ENCODE measurements at regions not wholly inside any gene's neighbourhood (a gene's known extent, or its start where the extent isn't known, plus 50 kb on each side); places are given as distances from the start of the nearest gene placed in this dataset.
A peak's percentile ranks its signal among the peaks of the same experiment; 100 is the strongest.
"Not testable (repeated sequence)": the region's sequence is repeated elsewhere in the genome, so short reads cannot be mapped to it uniquely, and the experiment has no call there.

GRCh38 chr6:113004470-113005270 is 657.5 kb downstream of the RFPL4B start:
- peak; percentile 40 for DNase-seq

DNA sequence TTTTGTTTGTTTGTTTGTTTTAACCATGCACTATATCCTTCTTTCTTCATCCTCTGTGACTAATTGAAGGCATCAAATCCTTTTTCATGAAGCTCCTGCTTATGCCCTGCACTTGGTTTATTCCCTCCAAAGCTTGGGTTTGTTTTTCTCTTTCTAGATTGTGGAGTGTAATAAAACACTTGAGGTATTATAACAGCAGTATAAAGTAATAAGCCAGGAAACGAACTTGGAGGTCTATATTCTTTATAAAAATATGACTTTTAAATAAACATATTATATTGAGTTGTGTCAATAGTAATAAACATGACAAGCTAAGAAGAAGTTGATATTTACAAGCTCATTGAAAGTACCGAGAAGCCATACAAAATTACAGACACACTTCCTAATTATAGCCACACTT is 659.4 kb downstream of the RFPL4B start:
- DNase-seq = no peak

- peak; percentile 70 for DNase-seq
Measured at GRCh38 chr6:113009682-113010081, 662.6 kb downstream of the RFPL4B start.

- no peak for DNase-seq
Measured at GRCh38 chr6:113010196-113010989, 663.3 kb downstream of the RFPL4B start.

- no peak for DNase-seq
Measured at GRCh38 chr6:113011389-113011788, 664.3 kb downstream of the RFPL4B start.

DNA sequence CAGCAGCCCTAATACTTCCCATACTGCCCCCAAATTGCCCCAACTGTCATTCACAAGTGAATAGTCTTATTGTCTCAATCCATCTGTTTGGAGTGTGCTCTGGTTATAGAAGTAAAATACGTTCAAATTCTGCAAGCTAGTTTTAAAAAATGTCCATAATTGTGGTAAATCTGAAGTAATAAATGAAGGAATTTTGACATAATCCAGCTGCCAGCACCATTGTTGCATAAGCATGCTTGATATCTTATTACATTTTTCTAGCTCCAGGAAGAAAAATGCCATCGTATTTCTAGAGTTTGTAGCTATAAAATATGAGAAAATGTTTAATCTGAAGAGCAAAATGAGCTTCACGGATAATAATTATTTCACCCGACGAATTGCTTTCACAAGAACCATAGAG is 664.7 kb downstream of the RFPL4B start:
- peak; percentile 81 for DNase-seq

- peak; percentile 76 for DNase-seq
Measured at GRCh38 chr6:113015249-113015648, 668.1 kb downstream of the RFPL4B start.

- peak; percentile 68 for DNase-seq
Measured at GRCh38 chr6:113017353-113017752, 670.2 kb downstream of the RFPL4B start.

DNA sequence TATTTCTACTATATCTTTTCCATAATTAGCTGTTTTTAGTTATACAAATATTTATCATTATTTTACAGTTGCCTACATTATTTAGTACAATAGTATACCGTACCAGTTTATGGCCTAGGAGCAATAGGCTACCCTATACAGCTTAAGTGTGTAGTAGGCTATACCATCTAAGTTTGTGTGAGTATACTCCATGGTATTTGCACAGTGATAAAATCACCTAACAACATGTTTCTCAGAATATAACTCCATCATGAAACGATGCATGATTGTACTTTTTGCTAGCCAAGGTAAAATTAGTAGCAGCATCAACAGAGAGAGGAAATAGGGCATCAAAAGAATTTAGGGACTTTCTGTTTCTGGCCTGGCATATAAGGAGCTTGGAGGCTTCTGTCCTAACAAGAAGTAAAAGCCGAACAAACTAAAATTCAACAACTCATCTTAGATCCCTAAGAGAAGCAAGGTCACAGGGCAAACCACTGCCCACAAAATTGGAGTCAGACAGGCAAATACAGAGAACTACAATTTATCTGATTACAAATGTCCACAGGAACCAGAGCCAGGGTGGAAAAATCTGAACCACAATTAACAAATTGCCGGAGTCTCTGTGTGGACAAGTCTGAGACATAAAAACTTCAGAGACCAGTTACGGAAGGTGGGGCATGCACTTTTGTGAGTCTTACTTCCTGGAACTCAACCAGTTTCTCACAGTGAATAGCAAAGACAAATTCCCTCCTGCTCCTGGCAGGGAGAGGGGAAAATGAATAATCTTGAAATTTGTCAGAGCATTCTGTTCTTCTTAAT is 671.4 kb downstream of the RFPL4B start:
- peak; percentile 96 for DNase-seq

DNA sequence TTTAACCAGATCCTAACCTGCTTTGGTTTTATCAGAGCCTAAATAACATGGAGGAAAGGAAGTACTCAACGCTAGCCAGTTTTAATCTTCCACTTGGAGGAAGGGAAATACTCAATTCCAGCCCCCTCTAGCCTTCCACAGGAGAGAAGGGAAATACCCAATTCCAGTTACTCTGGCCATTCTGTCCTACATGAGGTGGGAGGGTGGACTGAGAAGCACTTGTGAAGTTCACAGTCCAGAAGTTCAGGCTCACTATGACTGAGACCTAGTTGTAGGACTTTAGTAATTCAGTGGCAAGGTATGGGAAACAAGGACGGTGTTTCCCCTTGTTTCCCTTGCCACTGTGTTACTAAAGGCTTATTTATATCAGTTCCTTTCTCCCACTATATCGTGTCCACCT is 672.0 kb downstream of the RFPL4B start:
- no peak for DNase-seq

DNA sequence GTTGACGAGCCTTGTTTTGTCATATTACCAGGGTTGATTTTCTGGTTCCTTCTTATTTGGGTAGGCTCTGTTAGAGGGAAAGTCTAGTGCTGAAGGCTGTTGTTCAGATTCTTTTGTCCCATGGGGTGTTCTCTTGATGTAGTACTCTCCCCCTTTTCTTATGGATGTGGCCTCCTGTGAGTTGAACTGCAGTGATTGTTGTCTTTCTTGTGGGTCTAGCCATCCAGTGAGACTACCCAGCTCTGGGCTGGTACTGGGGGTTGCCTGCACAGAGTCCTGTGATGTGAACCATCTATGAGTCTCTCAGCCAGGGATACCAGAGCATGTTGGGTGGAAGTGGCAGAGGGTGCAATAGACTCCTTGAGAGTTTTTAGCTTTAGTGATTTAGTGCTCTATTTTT is 680.6 kb downstream of the RFPL4B start:
- DNase-seq = no peak

DNA sequence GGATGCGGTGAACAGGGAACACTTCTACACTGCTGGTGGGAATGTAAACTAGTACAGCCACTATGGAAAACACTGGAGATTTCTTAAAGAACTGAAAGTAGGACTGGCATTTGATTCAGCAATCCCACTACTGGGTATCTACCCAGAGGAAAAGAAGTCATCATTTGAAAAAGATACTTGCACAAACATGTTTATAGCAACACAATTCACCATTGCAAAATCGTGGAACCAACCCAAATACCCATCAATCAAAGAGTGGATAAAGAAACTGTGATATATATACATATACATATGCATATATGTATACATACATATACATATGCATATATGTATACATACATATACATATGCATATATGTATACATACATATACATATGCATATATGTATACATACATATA is 682.0 kb downstream of the RFPL4B start:
- not testable (repeated sequence) for DNase-seq

- DNase-seq = no peak
Measured at GRCh38 chr6:113031591-113032238, 684.6 kb downstream of the RFPL4B start.

- DNase-seq = peak; percentile 16
Measured at GRCh38 chr6:113039005-113039404, 691.9 kb downstream of the RFPL4B start.

- peak; percentile 92 for DNase-seq
Measured at GRCh38 chr6:113047148-113047547, 700.0 kb downstream of the RFPL4B start.

DNA sequence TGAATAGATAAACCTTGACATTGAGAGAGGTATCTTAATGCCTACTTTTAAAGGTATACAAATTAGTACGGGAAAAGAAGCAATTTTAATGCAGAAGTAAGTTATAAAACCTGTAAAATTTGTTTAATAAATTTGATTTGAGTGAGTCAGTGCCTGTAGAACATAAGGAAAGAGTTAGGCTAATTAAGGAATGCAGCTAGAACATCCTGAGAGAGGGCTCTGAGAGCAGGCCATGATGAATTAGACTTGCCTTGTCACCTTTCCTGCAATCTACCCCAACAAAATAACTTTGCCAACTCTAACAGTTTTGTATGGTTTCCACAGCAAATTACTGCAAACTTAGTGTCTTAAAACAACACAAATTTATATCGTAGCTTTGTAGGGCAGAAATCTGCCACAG is 700.8 kb downstream of the RFPL4B start:
- DNase-seq = peak; percentile 79

- DNase-seq = no peak
Measured at GRCh38 chr6:113048741-113049140, 701.6 kb downstream of the RFPL4B start.

- peak; percentile 75 for DNase-seq
Measured at GRCh38 chr6:113049190-113049589, 702.1 kb downstream of the RFPL4B start.

DNA sequence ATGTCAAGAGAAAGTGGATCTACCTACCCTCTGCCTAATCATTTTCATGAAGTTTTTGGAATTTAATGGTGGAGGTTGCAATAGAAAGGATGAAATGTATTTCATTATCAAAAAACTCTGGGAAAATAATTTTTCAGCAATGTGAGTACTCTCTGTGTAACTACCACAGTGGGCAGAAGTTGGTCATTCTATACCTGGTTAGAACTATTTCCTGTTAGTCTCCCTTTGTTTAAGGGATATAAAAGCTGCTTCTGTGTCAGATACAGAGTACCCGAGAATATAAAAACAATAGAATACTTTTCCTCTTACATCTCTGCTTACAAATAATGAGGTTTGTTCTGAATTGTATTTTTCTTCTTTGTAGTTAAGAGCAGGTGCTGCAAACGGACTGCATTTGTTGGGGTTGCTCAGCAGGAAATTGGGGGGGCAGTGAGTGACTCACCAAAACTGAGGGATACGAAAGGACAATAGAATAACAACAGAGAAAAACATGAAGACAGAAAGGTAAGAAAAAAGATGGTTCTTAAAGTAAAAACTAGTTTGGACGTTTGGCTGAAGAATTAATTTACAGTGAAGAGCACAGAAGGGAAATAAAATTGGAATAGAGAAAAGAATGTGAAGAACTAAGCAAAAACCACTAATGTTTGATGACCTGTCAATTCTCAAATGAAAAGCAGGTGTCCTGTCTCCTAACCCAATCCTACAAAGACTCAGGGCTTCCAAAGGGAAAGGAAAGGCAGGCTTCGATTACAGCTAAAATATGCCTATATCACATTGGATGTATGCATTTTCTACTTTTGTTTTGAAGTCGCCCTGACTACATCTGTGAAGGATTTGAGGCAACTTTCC is 703.1 kb downstream of the RFPL4B start:
- DNase-seq = peak; percentile 91

DNA sequence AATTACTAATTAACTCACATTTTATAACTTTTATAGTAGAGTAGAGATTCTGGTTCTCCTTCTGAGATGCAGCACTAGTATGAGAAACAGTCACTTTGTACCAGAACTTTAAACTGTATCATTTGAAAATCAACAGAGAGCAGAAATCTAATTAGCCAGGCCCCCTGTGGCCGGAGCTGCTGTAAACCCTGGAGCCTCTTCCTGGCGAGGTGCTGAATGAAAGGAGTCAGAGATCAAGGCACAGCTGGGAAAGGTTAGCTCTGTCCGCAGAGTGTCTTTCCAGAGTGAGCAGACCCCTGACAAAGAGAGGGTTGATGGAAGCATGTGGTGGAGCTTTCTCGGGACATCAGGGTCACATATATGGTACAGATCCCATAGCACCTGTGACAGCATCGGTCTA is 703.8 kb downstream of the RFPL4B start:
- no peak for DNase-seq

GRCh38 chr6:113052506-113052905 is 705.4 kb downstream of the RFPL4B start:
- no peak for DNase-seq

GRCh38 chr6:113055061-113055460 is 707.9 kb downstream of the RFPL4B start:
- DNase-seq = no peak

All from fibroblast of skin of abdomen (primary cell).